Anterior cingulate cortex (tissue), 58 donors: ENCODE measurements at regions not wholly inside any gene's neighbourhood (a gene's known extent, or its start where the extent isn't known, plus 50 kb on each side); places are given as distances from the start of the nearest gene placed in this dataset.
"Not testable (repeated sequence)": the region's sequence is repeated elsewhere in the genome, so short reads cannot be mapped to it uniquely, and the experiment has no call there.

ENCODE experiments used
- DNase-seq, 58 donors: peaks; one replicate each; lab custom pipeline; 2025; lab: John Stamatoyannopoulos, UW

GRCh38 chr6:112947507-112947906, 600.4 kb downstream of the RFPL4B start:
- DNase-seq = no peak

GRCh38 chr6:112951829-112952228, 604.7 kb downstream of the RFPL4B start:
- no peak for DNase-seq

GRCh38 chr6:112955743-112956142, 608.6 kb downstream of the RFPL4B start:
- not testable (repeated sequence) for DNase-seq

GRCh38 chr6:112956696-112957535, 609.8 kb downstream of the RFPL4B start:
- DNase-seq = peak in 1 of 58 donors; percentile 3

- no peak for DNase-seq
Measured at GRCh38 chr6:112957536-112957916, 610.4 kb downstream of the RFPL4B start.

GRCh38 chr6:112960130-112960529, 613.0 kb downstream of the RFPL4B start:
- not testable (repeated sequence) for DNase-seq

- DNase-seq = no peak
Measured at GRCh38 chr6:112967974-112968373, 620.8 kb downstream of the RFPL4B start.

- no peak for DNase-seq
Measured at GRCh38 chr6:112971651-112972050, 624.5 kb downstream of the RFPL4B start.

- DNase-seq = not testable (repeated sequence)
Measured at GRCh38 chr6:112974931-112975330, 627.8 kb downstream of the RFPL4B start.

- not testable (repeated sequence) for DNase-seq
Measured at GRCh38 chr6:112976579-112976978, 629.4 kb downstream of the RFPL4B start.

- no peak for DNase-seq
Measured at GRCh38 chr6:112979830-112980229, 632.7 kb downstream of the RFPL4B start.

GRCh38 chr6:112980676-112981075, 633.5 kb downstream of the RFPL4B start:
- DNase-seq = no peak

- no peak for DNase-seq
Measured at GRCh38 chr6:112983713-112984261, 636.7 kb downstream of the RFPL4B start.

- DNase-seq = no peak
Measured at GRCh38 chr6:112984899-112985298, 637.8 kb downstream of the RFPL4B start.

- no peak for DNase-seq
Measured at GRCh38 chr6:112986321-112986720, 639.2 kb downstream of the RFPL4B start.

- DNase-seq = no peak
Measured at GRCh38 chr6:112988748-112989147, 641.6 kb downstream of the RFPL4B start.

- DNase-seq = no peak
Measured at GRCh38 chr6:112990971-112991370, 643.8 kb downstream of the RFPL4B start.

GRCh38 chr6:112991912-112992311, 644.8 kb downstream of the RFPL4B start:
- no peak for DNase-seq

- DNase-seq = no peak
Measured at GRCh38 chr6:112997421-112998085, 650.4 kb downstream of the RFPL4B start.

- DNase-seq = no peak
Measured at GRCh38 chr6:113004054-113004453, 656.9 kb downstream of the RFPL4B start.

- DNase-seq = no peak
Measured at GRCh38 chr6:113004470-113005270, 657.5 kb downstream of the RFPL4B start.
